ENCODE measurements at regions not wholly inside any gene's neighbourhood (a gene's known extent, or its start where the extent isn't known, plus 50 kb on each side); places are given as distances from the start of the nearest gene placed in this dataset.
A peak's percentile ranks its signal among the peaks of the same experiment; 100 is the strongest.

DNA sequence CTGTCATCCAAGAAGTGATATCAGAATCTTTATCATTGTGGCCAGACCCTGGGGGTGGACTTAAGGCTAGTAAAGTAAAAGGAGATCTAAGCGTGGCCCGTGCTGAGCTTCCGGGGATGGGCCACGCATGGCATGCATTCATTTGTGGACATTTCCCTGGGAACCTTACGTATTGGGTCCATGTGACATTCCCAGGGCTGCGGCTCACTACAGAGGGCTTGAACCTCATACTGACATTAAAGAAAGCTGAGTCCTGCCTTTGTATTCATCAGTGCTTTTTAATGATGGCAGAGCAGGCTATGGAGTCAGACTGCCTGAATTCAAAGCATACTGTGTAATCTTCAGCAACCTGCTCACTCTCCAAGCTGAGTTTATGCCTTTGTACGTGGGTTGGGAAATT is 152.2 kb upstream of the AFDN start:
- DNase-seq (ENCODE audit: low read depth): no peak

DNA sequence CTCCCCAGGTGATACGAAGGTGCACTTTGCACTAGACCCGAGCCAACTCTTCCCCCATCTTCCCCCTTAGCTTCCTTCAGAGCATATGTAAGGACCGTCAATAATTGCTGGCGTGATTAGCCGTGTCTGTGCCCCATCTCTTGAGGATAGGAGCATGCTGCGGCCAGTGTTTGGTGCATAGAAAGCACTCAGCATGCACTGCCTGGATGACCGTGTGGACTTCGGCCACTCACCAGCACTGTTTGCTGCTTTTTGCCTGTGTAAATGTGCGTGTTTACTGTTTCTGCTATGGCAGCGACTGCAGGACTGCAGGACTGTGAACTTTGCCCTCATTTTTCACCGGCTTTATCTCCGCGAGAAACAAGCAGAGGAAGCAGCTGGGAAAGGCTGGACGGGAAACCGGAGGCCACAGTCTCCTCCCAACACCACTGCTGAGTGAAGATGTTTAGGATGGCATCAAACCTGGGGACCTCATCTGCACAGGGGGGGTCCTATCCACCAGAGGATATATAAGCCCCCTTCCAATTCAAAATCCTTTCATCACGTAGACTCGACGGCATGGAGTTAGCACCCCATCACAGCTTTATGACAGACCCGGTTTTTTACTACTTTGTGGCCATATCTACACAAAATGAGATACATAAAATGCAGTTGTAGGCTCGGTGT is 150.6 kb upstream of the AFDN start:
- DNase-seq (ENCODE audit: low read depth): no peak

DNA sequence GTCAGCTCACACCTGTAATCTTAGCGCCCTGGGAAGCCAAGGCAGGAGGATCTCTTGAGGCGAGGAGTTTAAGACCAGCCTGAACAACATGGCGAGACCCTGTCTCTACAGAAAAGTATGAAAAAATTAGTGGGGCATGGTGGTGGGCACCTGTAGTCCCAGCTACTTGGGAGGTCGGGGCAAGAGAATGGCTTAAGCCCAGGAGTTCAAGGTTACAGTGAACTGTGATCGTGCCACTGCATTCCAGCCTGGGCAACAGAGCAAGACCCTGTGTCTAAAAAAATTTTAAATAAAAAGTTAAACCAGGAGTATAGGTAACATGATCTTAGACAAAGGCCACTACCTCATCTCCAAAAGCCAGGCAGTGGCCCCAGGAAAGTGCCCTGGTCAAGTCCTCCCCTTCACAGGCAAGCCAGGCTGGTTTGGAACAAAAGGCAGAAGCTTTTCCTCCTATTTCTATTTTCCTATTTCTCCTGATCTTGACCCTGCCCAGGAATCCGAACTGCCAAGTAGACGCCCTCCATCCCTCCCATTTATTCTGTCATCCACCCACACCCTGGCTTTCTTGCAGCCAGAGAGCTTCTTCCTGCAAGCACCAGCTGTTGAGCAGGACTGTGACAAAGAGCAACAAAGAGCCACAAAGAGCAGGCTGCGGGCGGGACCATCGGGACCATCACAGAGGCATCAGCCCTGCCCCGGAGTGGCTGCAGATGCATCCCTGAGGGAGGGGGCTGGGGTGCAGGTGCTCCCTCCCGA is 149.9 kb upstream of the AFDN start:
- no peak for DNase-seq (ENCODE audit: low read depth)

DNA sequence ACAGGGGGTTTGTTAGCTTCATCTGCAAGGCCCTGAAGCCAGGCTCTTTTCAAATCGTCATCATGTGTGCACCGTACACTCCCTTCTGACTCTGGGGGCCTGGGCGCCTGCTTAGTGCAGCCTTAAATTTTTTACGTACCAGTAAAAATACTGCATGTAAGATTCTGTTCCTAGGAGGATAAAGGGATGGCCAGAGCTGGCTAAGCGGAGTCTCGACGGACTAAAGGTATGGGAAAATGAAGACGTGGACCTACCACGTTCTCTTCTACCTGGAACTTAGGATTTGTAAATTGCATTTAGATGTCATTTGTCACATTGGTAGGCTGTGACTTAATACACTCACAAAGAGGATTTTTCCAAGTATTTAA is 149.3 kb upstream of the AFDN start:
- DNase-seq (ENCODE audit: low read depth): no peak

DNA sequence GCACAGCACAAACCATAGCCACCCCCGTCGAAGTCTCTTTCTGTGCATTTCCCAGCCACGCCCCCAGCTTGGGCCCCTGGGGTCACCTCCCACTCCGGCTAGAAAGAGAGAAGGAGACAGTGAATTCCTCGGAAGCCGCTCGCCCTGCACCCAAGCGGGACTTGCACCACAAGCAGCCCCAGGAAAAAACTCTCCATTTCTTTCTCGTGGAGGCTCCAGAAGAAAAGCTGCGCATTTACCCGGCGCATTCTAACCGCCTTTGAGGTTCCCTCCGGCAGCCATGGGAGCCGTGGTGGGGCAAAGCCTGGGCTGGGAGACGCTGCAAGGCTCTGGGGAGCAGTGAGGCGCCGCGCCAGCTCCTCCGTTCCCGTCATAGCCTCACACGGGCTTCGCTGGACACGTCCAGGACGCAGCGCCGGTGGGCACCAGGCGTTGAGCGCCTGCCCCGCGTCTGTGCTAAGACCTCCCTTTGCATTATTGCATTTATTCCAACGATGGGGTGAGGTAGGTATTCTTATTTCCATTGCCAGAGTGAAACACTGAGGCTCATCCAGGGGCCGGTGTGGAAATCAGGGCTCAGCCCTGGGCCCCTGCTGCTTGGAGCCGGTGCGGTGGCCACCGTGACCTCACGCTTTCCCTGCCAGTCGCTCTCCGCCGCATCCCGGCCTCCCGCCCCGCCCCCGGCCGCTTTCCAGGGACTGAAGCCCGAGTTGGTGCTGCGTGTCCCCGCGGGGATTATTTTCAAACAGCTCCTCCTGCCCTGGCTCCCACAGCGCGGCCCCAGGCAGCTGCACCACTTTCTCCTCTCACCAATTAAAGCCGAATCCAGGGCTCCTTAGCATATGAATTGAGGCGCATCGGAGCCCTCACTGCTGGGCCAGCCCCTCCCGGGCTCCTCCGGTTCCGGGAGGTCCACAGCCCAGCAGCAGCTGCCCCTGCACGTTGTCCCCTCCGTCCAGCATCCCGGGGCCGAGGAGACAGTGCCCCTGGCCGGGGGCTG is 148.3 kb upstream of the AFDN start:
- no peak for DNase-seq (ENCODE audit: low read depth)

DNA sequence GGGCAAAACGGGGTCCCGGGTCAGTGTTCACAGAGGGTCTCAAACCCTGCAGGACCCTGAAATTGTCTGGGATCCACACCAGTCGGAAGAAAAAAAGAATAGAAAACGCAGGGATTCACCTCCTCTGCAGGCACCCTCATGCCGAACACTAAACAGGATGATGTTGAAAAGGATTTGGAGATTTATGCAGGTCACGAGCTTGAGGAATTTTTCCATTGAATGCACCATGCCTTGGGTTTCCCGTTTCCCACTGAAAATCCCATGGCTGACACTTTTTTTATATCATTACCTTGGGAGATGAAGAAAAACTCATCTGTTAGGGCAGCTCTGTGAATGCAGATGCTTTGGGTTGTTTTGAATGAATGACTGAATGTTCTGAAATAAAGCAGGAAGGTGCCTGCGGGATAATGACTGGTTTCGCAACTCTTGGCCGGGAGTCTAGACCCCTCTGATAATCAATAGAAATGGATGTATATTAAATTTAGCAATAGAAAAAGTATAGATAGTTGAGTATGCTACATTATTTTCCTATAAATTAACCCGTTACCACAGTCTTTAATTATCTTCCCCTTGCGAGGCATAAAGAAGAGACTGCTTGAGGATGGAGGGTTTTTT is 147.5 kb upstream of the AFDN start:
- no peak for DNase-seq (ENCODE audit: low read depth)

DNA sequence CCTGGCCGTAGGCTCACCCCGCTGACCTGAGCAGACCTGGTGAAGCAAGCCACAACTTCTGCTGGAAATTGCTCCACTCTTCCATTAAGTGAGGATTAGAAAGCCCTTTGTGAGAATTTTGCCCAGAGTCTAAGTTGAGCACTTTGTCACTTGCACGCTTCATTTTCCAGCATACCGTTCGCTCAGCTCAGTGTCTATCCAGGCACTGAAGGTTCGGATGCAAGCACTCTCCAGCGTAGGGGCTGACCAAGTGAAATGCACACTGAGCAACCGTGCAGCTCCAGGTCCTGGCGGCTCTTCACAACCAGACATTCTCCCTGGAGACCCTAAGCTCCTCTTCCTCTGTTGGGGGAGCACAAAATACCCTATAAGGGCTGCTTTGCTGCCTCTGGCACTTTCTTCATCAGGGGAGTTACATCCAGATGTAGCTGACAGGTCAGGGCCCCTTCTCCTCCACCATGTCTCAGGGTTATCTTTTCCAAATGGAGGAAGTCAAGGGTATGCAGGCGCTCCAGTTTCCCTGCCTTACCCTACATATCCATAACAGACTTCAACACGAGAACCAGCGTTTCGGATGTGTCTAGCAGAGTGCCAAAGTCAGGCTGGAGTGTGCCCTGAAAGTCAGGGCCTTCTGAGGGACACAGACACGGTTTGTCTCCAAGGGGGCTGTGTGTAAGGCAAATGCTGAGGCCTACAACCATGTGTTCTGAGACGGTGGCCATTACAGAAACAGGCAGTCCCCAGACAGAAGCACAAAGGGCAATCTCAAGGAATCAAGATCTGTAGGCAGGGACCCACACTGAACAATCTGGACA is 146.7 kb upstream of the AFDN start:
- no peak for DNase-seq (ENCODE audit: low read depth)

DNA sequence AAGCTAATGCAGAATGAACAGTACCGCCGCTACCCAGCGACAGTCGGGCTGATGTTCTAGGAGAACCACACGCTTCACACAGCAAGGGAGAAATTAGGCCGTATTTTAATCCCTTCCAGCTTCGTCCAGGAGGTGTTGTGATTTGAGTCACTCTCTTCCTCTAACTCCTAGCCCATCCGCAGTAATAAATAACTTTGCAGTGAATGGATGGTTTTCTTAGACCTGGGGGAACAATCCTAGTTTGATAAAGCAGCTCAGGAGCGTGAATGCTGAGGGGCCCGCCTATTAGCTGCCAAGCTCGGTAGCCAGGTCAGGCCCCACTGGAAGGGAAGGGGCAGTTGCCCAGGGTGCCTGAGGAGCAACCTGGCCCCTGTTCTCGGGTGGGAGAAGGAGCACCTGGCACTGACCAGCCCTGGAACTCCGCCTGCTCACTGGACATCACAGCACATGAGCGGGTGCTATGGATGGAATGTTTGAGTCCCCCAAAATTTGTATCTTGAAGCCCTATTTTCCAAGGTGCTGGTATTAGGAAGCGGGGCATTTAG is 146.0 kb upstream of the AFDN start:
- no peak for DNase-seq (ENCODE audit: low read depth)

DNA sequence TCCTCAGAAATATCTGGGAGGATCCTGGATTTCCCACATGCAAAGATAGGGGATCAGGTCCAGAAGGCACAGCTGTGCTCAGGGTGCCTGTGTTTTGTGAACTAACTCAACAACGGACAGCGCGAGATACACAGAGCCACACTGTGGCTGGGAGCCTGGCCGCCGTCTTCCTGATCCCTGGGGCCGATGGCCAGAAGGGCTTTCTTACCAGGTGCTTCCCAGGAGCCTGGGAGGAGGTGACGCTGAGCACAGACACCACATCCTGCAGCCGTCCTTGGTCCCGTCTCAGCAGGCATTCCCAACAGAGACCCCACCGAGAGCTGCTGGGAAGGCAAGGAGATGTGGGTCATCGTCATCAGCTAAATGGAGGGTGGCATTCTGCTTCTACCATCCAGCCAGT is 144.6 kb upstream of the AFDN start:
- DNase-seq (ENCODE audit: low read depth): no peak

DNA sequence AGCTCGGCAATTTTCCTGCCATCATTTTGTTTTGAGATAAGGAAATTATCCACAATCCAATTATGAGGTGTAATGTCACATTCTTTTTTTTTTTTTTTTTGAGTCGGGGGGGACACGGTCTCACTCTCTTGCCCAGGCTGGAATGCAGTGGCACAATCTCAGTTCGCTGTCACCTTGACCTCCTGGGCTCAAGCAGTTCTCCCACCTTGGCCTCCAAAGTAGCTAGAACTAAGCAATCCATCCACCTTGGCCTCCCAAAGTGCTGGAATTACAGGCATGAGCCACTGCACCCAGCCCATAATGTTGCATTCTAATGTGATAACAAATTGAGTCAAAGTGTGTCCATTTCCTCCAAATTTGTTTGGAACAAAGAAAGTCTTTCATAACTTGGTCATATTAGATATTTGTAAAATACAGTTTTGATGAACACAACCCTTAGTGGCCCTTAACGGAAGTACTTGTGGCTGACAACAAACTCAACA is 144.1 kb upstream of the AFDN start:
- DNase-seq (ENCODE audit: low read depth): no peak

DNA sequence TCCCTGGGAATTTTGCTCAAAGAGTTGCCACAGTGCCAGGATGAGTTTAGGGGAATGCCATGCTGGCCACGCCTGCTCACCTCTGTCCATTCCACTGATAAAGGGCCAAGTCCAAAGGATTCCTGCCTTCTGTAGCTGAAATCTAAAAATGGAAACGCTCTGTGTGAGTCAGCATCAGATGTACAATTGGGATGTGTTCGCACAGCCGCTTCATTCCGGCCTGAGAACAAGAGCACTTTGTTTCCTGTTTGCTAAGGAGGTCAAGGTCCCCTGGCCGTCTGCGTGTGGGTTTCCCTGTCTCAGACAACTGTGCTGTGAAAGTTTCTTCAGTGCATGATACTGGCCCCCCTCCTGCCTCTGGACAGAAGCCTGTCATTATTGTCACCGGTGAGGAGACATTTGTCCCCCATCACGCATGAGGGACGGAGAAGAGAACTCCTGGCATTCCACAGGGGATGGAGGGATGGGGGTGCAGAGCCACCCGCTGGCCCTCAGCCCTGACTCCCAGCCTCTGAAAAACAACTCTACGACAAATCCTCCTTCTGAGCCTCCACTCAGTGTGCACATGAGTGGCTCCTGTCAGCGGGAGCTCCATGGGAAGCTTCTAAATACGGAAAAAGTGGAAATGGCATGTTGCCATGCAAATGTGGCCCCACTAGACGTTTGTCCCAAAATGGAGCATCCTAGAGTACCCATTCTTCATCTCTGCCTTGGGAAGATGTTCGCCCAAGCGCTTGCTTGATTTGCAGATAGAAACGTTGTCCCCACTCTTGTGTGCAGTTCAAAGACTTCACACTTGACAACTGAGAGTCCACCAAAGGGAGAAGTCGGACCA is 143.5 kb upstream of the AFDN start:
- peak; percentile 95 for DNase-seq (ENCODE audit: low read depth)

DNA sequence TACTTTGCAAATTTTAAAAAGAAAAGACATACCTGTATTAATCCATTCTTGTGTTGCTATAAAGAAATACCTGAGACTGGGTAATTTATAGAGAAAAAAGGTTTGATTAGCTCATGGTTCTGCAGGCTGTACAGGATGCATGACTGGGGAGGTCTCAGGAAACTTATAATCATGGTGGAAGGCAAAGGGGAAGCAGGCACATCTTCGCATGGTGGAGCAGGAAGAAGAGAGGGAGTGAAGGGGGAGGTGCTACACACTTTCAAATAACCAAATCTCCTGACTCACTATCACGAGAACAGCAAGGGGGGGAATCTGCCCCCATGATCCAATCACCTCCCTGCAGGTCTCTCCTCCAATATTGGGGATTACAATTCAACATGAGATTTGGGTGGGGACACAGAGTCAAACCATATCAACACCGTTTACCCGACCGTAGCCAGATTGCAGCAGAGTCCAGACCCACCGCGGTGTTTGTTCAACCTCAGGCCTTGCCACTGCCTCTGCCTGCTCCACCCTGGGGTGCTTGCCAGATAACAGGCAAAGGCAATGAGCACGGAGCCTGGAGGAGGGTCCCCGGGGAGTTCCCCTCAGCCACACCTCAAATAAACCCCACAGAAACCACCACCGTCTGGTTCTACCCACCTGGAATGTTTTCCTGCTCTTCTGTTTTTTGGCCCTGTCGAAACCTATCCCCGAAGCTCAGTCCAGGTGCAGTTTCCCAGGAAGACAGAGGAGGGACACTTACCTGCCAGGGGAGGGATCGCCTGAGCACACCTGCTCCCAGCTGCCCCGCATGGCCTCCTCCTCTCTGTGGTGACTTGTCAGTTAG is 142.2 kb upstream of the AFDN start:
- no peak for DNase-seq (ENCODE audit: low read depth)

DNA sequence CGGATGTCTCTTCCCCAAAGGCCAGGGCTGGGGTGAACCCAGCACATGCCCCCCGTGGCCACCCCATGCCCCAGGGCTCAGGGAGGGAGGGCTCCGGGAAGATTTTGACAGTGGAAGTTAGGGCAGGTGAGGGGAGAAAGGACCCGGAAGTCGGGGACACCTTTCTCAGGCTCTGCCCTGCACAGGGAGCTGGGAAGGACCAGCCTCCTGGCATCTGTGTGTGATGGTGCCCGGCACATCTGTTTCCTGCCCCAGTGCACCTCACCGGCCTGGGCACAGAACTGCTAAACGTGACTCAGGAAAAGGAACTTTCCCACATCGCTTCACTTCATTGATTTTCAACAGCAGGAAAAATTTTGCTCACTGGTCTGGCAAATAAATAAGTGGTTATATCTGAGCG is 141.1 kb upstream of the AFDN start:
- no peak for DNase-seq (ENCODE audit: low read depth)

DNA sequence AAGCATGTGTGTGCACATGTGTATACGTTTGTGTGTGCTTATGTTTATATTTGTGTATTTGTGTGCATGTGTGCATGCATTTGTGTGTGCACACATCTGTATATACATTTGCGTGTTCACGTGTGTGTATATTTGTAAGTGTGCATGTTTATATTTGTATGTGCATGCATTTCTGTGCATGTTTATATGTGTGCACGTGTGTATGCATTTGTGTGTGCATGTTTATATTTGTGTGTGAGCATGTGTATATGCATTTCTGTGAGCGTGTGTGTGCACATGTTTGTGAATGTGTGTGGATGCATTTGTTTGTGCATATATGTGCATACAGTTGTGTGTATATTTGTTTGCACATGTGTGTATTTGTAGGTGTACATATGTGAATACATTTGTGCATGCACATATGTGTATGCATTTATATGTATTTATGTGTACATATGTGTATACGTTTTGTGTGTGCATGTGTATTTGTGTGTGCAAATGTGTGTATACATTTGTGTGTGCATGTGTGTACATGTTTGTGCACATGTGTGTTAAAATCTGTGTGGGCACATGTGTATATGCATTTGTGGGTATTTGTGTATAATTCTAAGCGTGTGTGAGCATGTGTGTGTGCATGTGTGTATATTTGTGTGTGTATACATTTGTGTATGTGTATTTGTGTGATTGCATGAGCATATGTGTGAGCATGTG is 140.4 kb upstream of the AFDN start:
- DNase-seq (ENCODE audit: low read depth): no peak

DNA sequence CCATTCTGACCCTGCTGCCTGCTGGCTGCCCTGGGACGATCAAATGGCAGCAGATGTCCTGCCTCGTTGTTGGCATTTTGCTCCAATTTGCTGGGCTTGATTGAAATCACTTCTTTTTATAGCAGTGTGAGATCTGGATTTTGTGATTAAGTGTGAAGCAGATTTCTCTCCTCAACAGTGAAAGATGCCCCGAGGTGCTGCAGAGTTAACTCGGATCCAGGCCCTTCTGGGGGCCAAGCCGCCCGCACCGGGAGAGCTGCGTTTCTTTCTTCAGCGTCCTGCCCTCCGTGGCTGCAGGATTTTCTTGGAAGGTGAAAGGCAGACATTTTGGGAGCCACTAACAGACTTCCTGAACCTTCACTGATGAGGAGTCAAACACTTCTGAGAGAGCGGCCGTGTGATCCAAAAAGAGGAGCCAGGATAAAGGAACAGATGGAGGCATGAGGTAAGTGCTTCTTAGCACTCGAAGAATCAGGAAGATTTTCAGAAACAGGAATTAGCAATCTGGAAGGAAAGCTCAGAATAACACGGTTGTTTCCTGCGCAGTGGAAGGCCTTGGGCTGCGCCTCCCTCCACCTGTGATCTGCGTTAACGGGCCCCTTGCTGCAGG is 139.5 kb upstream of the AFDN start:
- no peak for DNase-seq (ENCODE audit: low read depth)

DNA sequence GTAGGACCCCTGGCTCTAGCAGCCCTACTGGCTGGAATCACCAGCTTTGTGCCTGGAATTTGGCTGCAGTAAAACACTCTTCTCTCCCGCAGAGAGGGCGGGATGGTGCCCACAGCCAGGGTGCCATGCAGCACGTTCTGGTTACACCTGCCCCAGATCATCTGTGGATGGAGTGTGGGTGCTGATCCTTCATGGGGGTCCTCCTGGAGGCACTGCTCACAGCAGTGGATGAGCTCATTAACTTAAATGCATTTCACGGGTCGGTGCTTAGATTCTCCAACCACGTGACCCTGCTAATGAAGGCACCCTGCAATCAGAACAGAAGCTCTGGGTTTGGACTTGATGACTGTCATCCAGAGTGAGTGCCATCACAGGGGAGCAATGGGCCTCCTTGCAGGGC is 138.6 kb upstream of the AFDN start:
- no peak for DNase-seq (ENCODE audit: low read depth)

DNA sequence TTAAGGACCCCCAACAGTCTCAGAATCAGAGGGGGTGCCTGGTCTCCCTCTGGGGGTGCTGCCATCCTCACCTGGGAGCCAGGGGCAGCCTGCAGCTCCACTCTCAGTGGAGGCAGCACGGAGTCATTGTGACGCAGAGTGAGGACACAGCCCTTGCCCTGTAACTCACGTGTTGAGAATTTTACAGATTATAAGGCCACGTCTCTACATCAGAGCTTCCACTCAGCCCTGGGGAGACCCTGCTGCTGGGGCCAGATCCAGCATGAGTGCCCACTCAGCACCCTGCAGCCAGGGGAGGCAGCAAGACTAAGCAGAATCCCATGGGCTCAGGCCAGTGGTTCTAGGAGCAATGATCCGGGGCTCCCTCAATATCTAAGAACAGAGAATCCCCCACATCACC is 137.4 kb upstream of the AFDN start:
- DNase-seq (ENCODE audit: low read depth): no peak

DNA sequence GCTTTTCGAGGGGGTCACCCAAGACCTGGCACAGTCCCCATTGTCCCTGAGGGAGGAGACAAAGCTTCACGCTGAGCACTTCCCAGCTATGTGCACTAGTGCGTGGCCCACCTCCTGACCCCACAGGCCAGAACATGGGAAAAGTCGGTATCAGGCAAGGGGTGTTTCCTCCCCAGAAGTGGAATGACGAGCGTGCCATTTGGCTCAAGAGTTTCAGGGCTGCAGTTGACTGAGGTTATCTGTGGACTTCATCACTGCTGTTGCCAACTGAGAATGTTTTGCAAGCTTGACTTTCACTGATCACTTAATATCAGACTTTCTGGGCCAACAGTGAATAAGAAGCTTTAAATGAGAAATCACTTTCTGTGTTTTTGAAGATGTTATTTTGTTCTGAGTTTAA is 137.0 kb upstream of the AFDN start:
- DNase-seq (ENCODE audit: low read depth): no peak

All from RPMI7951 (cell line).